AG04450 (cell line): ENCODE measurements at regions not wholly inside any gene's neighbourhood (a gene's known extent, or its start where the extent isn't known, plus 50 kb on each side); places are given as distances from the start of the nearest gene placed in this dataset.

Experiments used
- CTCF ChIA-PET: fragments of 300-600, 350-600 bp; formaldehyde crosslinking; extraction: SDS; loops from one replicate; lab custom pipeline; 2022; ENCODE audit warnings: antibody characterized with exemption, inconsistent platforms; lab: Charles Lee
- POLR2A ChIA-PET: fragments of 350-600 bp; formaldehyde crosslinking; extraction: SDS; loops from one replicate; lab custom pipeline; 2021; ENCODE audit warnings: antibody characterized with exemption, inconsistent platforms; lab: Yijun Ruan, JAX
- DNase-seq: peaks from one replicate; pipeline ENCODE4 v3.0.0-alpha.2; 2011; ENCODE audit warnings: low read depth, low spot score
- H3K27ac ChIP-seq: one replicate; pipeline ENCODE4 v1.5.1; 2012; ENCODE audit warnings: low read depth, low read length, control low read depth
- H3K27me3 ChIP-seq: one replicate; pipeline ENCODE4 v1.6.0; 2012; ENCODE audit warnings: low read length; ENCODE audit not compliant: control insufficient read depth, insufficient read depth
- H3K4me3 ChIP-seq: 2 replicates; pipeline ENCODE4 v1.5.1; 2011; ENCODE audit warnings: mild to moderate bottlenecking, low read depth, low read length, control low read depth
- H3K9me3 ChIP-seq: 2 replicates; pipeline ENCODE4 v1.5.1; 2012; ENCODE audit warnings: low read length; ENCODE audit not compliant: control insufficient read depth, insufficient read depth
- TF ChIP-seq, protein P1 (sequence below): IDR thresholded peaks from 2 replicates; pipeline ENCODE4 v1.5.1; 2011; ENCODE audit warnings: low read depth, low read length, control low read depth, inconsistent platforms

DNA sequence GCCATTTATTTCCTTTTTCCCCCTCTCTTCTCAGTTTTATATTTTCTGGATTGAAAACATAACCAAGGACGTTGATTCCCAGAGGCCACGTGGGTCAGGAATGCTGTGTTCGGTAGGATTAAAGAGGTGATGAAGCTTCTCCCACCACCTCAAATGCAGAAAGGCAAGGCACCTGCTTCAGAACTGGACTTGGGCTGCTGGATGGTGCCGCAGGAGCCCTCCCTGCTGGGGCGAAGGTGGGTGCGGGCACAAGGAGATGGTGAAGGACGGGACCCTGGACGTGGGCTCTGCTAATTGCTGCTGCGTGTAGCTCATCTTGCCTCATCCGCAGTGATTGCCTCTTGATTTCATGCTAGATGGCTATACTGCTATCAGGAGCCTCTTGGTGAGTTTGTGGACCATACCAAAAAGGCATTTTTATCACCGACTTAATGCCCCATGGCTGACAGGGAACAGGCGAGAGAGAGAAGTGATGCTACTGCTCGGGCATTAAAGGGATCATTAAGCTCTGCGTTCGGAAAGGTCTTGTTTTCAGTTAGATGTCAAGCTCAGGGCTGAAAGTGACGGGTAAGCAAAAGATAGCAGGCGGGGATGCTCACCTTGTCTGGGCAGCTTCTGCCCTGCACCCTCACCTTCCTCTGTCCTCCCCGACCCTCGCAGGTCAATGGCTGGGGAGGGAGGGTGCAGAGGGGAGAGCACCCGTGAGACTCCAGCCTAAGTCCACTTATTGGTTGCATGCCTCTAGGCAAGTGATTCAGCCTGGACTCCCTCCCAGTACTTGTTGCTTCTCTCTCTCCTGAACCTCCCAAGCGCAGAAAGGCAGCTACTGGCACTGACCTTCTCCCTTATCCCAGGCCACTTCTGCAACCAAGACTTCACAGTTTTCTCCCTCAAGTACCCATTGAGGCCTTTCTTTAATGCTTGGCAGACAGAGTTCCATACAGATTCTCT is 71.6 kb upstream of the FSTL4 start:
- Histone ChIP-seq H3K9me3 (no peaks in the 10 kb centered on the region), H3K27me3 (peaks cover 5% of the 10 kb centered on the region), H3K27ac (no peak overlapping the region), H3K4me3 (no peak overlapping the region)
- CTCF ChIA-PET: no interaction called here
- TF ChIP-seq, protein P1, sequence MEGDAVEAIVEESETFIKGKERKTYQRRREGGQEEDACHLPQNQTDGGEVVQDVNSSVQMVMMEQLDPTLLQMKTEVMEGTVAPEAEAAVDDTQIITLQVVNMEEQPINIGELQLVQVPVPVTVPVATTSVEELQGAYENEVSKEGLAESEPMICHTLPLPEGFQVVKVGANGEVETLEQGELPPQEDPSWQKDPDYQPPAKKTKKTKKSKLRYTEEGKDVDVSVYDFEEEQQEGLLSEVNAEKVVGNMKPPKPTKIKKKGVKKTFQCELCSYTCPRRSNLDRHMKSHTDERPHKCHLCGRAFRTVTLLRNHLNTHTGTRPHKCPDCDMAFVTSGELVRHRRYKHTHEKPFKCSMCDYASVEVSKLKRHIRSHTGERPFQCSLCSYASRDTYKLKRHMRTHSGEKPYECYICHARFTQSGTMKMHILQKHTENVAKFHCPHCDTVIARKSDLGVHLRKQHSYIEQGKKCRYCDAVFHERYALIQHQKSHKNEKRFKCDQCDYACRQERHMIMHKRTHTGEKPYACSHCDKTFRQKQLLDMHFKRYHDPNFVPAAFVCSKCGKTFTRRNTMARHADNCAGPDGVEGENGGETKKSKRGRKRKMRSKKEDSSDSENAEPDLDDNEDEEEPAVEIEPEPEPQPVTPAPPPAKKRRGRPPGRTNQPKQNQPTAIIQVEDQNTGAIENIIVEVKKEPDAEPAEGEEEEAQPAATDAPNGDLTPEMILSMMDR: no peak
- no peak for DNase-seq
- POLR2A ChIA-PET: no interaction called here

DNA sequence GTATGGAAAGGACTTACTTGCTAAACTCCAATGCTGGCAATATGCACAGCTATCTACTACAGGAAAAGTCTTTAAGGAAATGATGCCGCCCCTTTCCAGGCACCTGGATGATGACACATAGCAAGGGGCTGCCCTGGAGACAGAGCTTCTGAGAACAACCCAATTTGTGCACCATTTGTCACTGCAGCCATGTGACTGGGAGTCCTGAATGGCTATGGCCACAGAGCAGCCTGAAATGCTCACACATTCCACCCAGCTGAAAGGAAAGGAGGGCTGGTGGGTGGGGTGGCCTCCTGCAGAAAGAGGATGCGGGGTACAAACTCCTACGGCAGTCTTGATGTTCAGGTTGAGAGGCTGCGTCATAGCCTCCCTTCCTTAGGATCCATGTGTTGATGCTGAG is 70.1 kb upstream of the FSTL4 start:
- TF ChIP-seq, protein P1: no peak
- no peak for DNase-seq
- H3K9me3 ChIP-seq: no peaks in the 10 kb centered on the region
- H3K27me3 ChIP-seq: peaks cover 11% of the 10 kb centered on the region
- ChIA-PET POLR2A (no interaction called here), CTCF (no interaction called here)
- no peak overlapping the region for H3K27ac ChIP-seq
- no peak overlapping the region for H3K4me3 ChIP-seq

DNA sequence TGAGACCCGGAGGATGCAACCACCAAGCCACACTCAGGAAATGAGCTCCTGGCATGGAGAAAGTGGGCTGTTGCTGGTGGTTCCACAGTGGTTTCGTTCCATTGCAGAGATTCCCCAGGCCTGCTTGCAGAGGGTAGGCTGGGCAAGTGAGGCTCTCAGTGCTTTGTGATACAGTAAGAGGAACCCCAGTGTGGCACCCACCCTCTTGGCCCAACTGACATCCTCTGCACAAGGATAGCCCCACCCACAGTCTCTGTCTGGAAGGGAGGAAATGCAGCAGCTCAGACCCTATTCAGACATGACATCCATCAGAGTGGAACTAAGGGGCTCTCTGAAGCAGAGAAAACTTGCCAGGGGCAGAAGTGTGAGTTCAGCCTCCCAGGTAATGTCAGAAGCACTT is 69.6 kb upstream of the FSTL4 start:
- ChIA-PET POLR2A (no interaction called here), CTCF (no interaction called here)
- no peak for DNase-seq
- no peak overlapping the region for H3K27ac ChIP-seq
- peaks cover 11% of the 10 kb centered on the region for H3K27me3 ChIP-seq
- TF ChIP-seq, protein P1: no peak
- H3K4me3 ChIP-seq: no peak overlapping the region
- no peaks in the 10 kb centered on the region for H3K9me3 ChIP-seq

DNA sequence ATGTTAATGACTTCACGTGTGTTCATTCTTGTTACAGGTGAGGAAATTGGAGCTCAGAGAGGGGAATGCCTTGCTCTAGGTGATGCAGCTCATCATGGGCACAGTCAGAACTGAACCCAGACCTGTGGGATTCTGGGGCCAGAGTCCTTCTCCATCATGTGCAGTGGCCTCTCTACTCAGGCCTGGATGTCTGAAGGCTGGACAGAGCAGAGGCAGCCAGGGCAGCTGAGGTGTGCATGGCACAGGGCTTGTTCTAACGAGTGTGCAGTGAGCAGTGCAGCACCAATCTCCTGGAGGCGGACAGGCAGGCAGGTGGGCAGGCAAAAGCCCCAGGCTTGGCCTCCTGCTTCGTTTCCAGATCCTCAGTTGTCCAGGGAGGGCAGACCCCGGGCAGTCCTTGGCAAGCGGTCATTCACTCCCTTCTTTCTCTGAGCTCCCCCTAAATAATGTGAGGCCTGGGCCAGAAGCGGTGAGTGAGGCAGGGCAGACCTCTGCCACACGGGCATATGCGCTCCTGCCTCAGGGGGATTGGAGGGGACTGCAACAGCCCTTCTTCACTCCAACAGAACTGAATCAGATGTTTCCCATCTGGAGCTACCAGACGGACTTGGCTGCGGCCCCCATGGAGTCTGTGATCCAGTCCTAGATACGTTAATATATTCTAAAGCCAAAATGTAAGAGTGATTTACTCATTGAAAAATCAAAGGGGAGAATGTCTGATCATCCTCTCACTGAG is 68.7 kb upstream of the FSTL4 start:
- POLR2A ChIA-PET: no interaction called here
- Histone ChIP-seq H3K27me3 (peaks cover 11% of the 10 kb centered on the region), H3K27ac (no peak overlapping the region), H3K4me3 (no peak overlapping the region), H3K9me3 (no peaks in the 10 kb centered on the region)
- CTCF ChIA-PET: no interaction called here
- TF ChIP-seq, protein P1: no peak
- DNase-seq: no peak

DNA sequence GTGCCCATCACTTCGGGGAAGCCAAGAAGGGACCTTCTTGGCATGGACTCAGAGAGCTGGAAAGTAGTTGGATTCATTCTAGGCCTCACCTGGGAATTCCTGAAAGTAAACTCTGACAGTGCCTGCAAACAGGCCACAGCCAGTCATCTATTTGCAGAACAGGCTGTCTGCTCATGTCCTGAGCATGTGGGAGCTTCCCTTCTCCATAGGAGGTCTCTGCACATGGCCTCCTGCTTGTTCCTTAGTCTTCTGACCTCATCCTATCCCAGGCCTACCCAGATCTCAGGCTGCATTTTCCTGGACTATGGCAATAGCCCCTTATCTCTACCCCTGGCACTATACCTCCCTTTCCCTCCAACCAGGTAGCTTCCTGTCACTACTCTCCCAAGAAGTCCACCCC is 67.2 kb upstream of the FSTL4 start:
- no peaks in the 10 kb centered on the region for H3K9me3 ChIP-seq
- no peak overlapping the region for H3K4me3 ChIP-seq
- H3K27ac ChIP-seq: no peak overlapping the region
- H3K27me3 ChIP-seq: peaks cover 13% of the 10 kb centered on the region
- TF ChIP-seq, protein P1: no peak
- DNase-seq: no peak
- POLR2A ChIA-PET: no interaction called here
- CTCF ChIA-PET: interaction anchor here (0.6 kb wide), 1 partner anchor 299 kb away, joined by 3 read pairs; no protein-coding TSS in a partner anchor
